Cerebellar cortex (tissue), 1 donor: ENCODE measurements at regions not wholly inside any gene's neighbourhood (a gene's known extent, or its start where the extent isn't known, plus 50 kb on each side); places are given as distances from the start of the nearest gene placed in this dataset.
A peak's percentile ranks its signal among the peaks of the same experiment; 100 is the strongest.

Experiments
- DNase-seq: peaks from one replicate; pipeline ENCODE4 v3.0.0-alpha.2; 2015; ENCODE audit warnings: low spot score

DNA sequence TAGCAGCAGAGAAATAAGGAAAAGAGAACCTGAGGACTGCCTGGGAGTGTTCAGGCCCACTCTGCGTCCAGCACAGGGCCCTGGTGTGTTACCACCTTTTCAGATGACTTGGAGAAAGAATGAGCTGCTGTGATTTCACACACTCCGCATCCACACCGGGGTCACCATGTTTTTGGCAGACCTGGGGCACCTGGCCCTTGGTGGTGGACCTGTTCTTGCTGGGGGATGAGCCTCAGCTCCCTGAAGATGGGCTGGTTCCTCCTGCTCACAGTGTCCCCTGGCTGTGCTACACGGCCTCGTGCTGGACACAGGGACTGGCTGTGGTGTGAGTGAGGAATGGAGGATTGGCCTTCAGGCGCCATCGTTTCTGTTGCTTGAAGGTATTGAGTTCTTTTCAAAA, 1381.4 kb downstream of the TBC1D22A start:
- DNase-seq = no peak

DNA sequence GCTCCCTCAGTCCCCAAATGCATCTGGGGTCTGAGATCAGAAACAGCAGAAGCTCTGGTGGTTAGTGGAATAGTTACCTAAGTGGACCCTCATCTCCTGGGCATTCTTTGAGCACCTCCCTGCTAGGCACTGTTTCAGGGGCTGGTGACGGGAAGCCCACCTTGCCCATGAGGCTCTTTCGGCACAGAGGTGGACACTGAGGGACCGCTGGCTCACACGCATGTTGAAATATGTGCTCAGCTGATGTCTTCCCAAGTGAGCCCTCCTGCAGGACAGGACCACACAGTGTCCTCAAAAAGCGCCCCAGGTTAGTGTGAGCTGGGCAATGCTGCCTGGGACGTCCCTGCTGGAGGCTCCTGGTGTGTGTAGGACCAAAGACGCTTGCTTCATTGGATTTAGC, 1379.9 kb downstream of the TBC1D22A start:
- DNase-seq = no peak

DNA sequence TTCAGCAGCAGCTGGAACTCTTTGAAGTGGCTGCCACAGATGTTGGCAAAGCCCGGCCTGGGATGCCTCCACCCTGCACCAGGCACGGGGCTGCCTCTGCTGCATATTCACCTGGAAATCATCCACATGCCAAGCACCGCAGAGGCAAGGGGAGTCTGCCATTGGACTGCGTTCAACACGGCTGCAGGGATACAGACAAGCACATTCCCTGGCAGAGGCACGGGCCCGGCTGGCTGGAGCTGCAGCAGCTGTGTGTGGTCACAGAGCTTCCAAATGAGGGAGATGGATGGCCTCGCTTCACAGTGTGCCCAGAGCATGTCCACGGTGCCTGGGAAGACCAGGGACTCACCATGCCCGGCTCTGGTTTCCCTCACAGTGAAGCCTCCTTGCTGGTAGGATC, 1378.9 kb downstream of the TBC1D22A start:
- no peak for DNase-seq

DNA sequence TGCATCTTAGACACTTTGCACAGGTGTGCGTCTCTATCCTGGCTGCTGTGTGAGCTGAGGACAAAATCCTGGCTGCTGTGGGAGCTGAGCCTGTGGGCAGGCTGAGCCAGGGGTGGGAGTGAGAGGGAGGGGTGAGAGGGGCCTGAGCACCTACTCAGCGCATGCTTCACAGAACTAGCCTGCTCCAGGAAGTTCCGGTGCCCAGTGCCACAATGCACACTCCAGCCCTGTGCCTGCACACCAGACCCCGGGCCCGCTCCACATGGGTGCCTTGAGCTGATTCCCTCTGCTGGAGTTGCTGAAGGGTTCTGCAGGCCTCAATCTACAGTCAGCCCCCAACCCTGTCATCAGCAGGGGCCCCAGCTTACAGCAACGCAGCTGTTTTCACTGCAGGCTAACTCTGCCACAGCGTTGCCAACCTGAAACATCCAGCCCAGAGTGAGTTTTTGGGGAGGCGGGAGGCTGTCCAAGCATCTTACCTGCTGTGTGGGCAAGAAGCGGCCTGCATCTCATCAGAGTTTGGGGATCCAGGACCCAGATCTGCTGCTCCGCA, 1377.9 kb downstream of the TBC1D22A start:
- no peak for DNase-seq

DNA sequence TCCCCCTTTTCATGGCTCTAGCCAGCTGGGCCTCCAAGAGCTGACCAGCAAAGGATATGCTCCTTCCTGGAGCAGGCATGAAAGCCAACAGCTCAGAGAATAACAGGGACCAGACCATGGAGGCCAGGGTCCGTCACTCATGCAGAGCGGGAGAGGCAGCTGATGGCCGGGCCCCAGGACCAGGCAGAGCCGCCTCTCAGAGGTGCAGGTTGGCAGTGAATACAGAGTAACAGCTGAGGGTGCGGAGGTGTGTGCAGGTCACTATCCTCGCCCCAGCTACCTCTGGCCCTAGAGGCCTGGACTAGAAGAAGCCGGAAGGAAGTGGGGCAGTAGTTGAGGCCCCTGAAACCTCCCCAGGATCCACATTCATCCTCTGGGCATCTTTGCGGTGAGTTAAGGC, 1377.3 kb downstream of the TBC1D22A start:
- DNase-seq = no peak

DNA sequence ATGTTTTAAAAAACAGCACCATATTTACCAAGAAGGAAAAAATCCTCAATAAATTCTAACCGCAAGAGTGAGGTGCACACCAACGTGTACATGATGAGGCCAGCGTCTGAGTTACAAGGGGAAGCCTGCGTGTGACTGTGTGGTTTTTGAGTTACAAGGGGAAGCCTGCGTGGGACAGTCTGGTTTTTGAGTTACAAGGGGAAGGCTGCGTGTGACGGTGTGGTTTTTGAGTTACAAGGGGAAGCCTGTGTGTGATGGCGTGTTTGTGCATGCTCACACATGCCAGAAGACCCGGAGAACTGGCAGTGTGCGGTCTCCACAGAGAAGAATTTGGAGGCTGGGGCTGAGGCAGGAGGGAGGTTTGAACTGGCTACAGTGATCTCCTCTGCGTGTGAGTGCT, 1376.4 kb downstream of the TBC1D22A start:
- no peak for DNase-seq

DNA sequence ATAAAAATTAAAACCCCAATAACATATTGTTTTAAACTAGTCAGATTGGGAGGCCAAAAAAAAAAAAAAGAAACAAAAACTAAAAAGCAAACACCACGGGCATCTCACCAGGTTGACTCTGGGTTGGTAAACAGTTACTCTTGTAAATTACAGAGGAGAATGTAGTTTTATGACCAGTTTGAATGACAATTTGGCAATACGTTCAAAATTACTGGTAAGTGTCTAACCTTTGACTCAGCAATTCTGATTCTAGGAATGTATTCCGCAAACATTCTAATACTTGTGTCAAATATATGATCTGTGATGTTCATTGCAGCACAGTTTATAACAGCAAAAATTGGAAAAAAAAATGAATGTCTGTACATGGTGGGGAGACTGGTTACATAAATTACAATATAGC, 1376.0 kb downstream of the TBC1D22A start:
- DNase-seq = no peak

DNA sequence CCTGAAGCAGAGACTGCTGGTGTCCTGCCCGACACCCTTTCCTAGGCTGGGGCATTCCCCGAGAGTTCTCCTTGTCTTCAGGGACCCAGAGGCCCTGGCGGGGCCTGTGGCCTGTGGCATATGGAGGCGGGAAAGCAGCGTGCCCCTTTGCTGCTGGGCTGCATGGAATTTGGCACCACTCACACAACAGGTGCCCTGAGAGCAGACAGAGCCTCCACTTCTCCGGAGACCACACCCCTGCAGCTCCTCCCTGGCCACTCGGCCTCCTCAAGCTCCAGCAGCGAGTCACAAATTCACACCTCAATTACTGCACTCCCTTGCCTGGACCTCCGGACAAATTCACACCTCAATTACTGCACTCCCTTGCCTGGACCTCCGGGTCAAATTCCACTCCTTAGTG, 1375.2 kb downstream of the TBC1D22A start:
- DNase-seq = peak; percentile 54

DNA sequence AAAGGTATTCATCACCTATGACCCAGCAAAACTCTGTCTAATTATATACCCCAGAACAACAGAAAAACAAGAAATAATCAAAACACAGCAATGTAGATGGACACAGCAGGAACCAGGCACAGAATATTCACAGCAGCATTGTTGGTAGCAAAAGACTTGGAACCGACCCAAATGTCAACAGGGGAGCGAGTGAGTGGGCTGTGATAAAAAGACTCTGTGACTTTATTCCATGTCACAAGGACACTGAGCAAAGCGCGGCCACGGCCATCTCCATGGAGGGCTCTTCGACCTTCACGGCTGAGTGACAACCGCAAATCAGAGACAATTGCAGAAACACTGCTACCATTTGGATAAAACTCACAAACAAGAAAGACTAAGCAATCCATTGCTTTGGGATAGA, 1373.1 kb downstream of the TBC1D22A start:
- peak; percentile 30 for DNase-seq

DNA sequence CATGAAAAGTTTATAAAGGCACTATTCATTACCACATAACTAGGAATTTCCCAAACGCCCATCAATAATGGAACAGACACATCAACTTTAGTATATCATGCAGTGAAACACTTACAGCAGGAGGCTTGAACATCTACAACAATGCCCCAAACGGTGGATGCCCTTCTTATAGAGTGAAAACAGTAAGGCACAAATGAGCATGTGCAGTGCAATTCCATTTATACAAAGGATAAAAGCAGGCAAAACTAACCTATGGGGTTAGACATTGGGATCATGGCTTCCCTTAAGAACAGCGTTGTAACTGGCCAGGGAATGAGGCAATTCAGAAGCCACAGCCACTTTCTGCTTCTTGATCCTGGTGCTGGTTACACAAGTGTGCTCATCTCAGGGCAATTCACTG, 1363.0 kb downstream of the TBC1D22A start:
- DNase-seq = no peak

DNA sequence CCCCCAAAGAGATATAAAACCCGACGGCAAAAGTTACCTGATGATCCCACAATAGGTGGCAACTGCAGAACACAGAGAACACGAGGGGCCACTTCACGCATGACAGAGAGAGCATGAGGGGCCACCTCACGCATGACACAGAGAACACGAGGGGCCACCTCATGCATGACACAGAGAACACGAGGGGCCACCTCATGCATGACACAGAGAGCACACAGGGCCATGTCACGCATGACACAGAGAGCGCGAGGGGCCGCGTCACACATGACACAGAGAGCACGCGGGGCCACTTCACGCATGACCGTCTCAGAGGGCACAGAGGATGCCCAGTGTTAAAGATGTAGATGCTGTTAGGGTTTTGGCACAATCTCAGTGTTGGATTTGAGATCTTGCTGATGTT, 1359.5 kb downstream of the TBC1D22A start:
- no peak for DNase-seq

DNA sequence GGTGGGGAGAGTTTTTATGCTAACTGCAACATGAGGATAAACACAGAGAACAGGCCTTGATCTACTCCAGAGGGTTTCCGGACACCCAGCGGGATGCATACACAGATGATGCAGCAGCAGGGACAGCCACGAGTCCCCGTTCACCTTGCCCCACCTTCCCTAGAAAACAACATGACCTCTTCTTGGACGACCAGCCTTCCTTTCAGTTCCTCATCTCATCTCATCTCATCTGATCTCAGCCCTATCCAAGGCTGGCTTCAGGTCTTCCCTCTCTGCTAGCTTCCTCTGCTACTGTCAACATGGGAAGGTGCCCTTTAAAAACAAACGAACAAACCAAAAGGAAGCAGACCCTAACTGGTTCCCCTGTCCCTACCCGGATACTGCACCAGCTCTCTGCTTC, 1356.2 kb downstream of the TBC1D22A start:
- no peak for DNase-seq

DNA sequence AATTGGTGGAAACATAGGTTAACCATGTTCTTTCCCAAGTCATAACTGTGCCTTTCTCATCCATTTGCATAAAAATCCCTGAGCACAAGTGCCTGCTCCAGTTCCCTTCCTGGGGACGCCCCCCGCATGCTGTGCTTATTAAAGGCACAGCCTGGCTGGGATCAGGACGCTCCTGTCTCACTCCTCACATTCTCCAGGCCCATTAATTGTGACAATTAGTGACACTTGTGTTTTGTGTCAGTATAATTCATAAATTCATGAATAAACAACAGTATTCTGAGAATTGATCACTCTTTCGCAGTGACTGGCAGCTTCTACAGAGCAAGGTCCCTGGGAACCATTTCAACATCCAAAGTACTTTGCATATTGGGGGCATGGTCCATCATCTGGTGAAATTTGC, 1354.4 kb downstream of the TBC1D22A start:
- DNase-seq = no peak

DNA sequence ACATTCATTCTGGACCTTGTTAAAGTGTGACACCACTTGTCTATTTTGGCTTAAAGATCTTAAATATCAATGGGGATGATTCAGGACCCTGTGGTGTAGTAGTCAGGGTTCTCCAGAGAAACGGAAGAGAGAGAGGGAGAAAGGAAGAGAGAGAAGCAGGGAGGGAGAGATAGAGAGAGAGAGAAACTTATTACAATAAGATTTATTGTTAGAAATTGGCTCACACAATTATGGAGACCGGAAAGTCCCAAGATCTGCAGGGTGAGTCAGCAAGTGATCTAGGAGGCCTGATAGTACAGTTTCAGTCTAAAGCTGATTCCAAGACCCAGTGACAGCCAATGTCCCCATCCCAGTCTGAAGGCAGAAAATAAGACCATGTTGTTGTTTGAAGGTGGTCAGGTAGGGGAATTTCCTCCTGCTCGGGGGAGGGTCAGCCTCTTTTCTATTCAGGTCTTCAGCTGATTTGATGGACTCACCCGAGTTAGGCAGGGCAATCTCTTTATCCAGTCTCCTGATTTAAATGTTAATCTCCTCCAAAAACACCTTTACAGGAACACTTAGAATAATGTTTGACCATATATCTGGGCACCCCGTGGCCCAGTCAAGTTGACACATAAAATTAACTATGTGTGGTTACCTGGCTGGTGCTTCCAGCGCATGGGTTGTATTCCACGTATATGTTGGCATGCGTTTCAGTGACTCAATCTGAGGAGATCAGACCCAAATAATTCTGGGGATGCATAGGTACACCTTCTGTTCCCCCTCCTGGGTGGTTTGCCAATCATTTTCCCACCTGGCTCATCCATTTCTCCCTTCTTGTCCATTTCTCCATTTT, 1350.5 kb downstream of the TBC1D22A start:
- no peak for DNase-seq

DNA sequence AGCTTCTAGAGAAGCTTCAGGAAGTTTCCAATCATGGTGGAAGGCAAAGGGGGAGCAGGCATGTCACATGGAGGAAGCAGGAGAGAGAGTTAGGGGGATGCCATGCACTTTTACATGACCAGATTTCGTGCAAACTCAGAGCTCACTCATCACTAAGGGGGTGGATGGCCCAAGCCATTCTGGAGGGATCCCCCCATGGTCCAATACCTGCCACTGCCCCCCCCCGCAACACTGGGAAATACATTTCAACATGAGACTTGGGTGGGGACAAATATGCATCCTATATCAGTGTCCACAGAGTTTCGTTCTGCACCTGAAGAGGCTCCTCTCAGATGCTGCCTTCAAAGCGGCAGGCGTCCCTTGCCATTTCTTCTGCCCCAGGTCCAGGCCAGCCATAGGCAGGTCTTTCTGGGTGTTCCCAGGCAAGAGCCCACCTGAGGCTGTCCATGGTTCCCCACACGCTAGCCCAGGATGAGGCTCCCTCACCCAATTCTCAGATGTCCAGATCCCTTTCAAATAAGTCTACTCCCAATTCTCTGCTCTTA, 1344.3 kb downstream of the TBC1D22A start:
- DNase-seq = no peak

DNA sequence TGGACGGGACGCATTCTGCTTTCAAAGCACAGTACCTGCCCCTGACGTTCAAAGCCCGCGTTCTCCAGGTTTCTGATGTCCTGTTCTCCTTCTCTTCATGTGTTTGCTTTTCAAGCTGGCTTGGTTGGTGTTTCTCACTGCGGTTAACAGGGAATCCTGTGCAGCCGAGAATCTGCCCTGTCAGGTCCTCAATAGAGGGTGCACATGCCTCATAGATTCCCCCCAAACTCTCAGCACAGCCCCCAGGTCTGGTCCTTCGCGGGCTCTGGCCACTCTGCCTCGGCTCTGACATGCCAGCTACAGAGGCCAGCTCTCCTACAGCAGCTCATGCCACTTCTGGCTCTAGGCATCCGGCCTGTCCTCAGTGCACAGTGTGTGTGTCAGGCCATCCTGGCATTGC, 1343.8 kb downstream of the TBC1D22A start:
- no peak for DNase-seq

DNA sequence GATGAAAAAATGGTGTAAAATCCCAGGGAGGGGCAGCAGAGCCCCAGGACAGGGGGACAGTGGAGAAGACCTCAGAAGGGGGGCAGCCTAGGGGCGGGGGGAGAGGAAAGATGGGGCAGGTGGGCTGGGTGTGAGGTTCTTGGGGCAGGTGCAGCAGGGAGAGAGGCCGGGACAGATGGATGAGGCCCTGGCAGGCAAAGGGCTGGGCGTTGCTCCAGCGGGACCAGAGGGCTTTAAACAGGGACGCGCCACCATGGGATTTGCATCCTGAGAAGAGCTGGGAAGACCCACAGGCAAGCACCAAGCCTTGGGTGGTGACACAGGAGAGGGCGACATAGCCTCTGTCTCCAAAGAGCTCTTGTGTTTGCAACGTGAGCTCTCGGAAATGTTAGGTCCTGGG, 1342.8 kb downstream of the TBC1D22A start:
- DNase-seq = peak; percentile 81

DNA sequence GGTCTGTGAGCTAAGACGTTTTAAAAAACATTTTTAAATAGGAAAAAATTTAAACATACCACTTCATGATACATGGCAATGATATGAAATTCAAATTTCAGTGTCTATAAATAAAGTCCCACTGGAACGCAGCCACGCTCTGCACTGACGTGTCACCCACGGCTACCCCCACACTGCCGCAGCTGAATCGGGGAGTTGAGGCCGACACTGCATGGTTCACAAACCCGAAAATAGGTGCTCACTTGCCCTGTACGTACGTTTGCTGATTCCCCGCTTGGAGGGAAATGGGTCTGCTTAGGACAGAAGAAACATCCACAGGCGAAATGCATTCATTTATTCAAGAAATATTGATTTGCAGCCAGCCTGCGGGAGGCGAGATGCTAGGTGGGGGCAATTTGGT, 1342.3 kb downstream of the TBC1D22A start:
- peak; percentile 44 for DNase-seq

DNA sequence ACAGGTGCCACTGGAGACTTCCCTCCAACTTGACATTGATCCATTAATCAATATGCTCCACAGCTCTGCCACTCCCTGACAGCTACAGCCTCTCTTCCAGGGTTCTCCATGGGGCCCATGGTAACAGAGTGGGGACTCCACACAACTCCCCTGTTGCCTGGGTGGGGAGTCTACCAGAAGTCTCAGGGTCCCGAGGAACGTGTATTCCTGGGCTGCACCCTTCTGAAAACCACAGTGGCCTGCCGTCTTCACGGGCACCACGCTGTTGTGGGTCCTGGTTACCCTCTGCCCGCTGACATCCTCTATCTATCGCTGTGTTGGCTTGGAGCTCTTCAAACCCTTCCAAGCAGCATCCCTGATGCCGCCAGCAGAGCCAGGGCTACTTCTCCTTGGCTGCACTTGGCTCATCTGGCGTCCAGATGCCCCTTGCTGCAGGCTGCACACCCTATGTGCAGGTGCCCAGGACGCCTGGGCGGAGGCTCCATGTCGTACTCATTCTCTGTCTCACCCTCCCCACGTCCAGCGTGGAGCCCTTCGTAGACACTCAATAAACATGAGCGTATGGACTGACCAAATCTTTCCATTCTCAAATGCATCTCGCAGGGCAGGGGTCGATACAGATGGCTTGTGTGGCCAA, 1341.8 kb downstream of the TBC1D22A start:
- no peak for DNase-seq

DNA sequence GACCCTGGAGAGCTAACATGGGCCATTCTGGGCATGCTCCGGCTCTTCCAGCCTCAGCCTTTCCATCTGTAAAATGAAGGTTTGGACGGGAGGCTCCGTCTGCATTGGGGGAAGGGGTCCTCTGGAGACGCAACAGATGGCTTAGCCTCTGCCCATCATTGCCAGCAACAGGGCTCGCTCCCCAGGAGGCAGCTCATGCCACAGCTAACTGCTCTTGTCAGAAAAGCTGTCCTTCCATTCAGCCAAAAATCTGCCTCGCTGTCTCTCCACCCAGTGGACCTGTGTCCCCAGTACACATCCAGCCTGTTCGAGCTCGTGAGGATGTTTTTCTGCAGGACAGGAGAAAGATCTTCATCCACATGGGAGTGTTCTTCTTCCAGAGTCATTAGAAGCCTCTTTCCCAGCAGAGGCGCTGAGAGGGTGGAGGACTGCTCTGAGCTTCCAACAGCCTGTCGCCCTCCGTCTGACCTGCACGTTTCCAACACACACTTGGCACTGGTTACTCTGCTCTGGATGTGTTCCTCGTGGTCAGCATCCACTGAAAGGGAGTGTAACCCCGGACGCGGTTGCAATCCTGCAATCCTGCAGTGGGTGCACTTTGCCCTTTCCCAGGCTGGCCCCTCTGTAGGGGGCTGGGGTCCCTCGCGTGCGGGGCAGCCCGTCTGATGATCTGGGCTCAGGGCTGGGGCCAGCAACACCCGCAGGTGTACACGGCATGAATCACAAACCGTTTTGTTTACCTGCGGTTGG, 1340.9 kb downstream of the TBC1D22A start:
- DNase-seq = peak; percentile 57

DNA sequence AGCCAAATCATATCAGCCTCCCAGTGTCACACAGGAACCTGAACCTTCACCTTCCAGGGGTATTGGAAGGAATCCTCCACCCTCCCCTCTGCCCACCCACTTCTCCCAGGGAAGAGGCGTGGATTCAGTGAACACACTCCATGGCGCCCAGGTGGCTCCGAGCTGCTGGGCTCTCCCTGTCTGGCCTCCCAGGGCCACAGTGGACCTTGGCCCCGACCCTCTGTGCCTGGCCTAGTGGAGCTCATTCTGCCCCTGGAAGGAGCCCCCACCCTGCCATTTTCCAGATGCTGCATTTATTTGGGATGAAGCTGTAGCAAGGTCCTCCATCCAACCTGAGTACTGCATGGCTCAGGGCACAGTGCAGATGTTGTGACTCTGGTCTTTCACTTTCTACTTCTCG, 1340.1 kb downstream of the TBC1D22A start:
- DNase-seq = no peak

DNA sequence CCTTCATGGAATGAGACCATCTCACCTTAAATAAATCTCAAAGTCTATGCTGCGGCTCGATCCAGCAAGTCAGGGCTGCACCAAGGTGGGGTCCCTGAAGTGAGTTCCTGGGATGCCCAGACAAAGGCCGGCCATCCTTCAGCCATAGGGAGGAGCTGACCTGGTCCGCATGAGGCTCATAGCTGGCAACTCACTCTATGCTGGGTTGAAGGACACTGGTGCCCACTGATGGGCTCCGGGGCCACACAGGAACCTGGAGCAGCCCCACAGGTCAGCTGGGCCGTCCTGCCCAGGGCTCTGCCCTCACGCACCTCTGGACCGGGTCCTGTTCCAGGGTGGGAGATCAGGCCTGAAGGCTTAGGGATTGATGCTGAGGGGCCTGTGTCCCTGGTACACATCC, 1339.3 kb downstream of the TBC1D22A start:
- DNase-seq = no peak
